Hepatic stellate cell (primary cell): ENCODE measurements at regions not wholly inside any gene's neighbourhood (a gene's known extent, or its start where the extent isn't known, plus 50 kb on each side); places are given as distances from the start of the nearest gene placed in this dataset.

ENCODE experiments used
- DNase-seq: peaks from one replicate; pipeline ENCODE4 v3.0.0; 2011; ENCODE audit warnings: low spot score

DNA sequence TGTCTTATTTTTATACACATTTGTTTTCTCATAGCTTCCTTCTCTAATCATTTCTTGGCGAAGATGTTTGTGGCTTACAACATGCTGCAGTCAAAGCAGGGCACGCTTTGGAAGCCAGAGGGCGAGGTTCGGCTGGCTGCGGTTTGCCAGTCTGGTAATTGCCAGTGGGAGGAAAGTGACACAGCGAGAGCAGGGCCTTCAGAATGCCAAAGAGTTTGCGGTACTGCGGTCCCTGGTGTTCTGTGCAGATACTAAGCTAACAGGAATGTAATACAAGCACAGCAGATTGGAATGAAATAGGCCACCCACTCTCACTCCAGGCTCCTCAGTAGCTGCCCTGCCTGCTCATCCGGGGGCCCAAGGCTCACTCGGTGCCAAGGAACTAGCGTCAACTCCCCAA, 58.7 kb upstream of the TGM3 start:
- peak; percentile 88 for DNase-seq

- no peak for DNase-seq
These were observed 57.2 kb upstream of the TGM3 start for GRCh38 chr20:2238601-2239000.

DNA sequence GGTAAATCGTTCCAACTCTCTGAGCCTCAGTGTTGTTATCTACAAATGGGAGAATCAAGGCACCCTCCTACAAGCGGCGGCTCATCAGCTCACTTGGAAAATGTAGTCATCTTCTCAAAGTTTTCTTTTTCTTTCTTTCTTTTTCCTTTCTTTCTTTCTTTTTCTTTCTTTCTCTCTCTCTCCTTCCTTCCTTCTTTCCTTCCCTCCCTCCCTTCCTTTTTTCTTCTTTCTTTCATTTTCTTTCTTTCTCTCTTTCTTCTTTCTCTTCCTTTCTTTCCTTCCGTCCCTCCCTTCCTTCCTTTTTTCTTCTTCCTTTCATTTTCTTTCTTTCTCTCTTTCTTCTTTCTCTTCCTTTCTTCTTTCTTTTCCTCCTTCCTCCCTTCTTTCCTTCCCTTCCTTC, 55.0 kb upstream of the TGM3 start:
- DNase-seq = no peak

DNA sequence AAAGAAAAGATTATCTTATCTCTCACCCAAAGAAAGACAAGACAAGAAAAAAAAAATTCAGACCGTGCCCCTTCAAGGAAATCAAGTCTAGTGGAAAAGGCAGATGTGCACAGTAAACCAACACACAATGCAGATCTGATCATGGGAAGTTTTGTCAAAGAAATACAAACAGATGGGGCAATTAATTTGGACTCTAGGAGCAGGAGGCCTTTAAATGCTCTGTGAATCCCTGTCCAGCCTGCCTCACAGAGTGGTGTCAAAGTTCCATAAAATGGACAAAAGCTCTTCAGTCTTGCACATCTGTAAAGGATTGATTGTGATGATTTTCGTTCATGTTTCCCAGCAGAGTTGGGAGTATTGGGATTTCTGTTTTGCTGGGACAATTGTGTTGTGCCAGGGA, 53.1 kb upstream of the TGM3 start:
- DNase-seq = no peak

GRCh38 chr20:2244523-2244922, 51.3 kb upstream of the TGM3 start:
- DNase-seq = no peak

DNA sequence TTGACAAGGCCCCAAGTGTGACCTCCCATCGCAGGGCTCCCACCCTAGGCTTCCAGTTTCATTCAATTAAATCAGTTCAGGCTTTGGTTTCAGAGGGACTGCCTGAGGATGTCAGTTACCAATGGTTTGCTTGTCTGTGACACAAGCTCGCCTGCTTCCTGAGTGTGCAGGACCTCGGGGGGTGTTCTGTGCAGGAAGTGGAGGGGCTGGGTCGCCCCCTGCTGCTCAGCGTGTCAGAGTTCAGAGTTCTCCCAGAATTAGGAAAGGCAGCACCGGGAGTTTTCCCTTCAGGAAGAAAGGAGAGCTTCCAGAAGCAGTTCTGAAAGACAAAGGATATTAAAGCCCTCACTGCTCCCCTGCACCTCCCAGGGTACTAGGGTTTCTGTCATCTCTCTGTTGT, 50.8 kb upstream of the TGM3 start:
- DNase-seq = no peak

DNA sequence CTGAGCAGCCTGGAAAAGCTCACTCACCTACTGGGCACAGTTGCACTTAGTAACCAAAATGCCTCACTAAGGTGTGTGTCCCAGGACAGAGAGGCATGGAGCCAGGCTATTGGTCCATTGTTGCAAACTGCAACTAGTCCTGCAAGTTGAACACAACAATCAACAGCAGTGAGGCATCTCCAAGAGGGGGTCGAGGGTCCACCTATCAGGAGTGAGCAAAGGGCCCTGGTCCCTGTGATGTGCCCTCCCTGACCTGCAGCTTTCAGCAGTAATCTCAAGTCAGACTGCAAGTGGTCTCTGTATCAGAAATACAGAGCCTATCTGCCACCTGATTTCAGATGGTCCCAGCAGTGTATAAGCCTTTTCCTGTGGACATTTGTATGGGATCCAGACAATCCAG, 50.2 kb upstream of the TGM3 start:
- no peak for DNase-seq
